D721Med (cell line): ENCODE measurements at regions not wholly inside any gene's neighbourhood (a gene's known extent, or its start where the extent isn't known, plus 50 kb on each side); places are given as distances from the start of the nearest gene placed in this dataset.

Experiments
- DNase-seq: peaks from one replicate; pipeline ENCODE4 v3.0.0; 2011; ENCODE audit warnings: low spot score; ENCODE audit not compliant: insufficient read length
- FAIRE-seq: peaks from 2 replicates; lab custom pipeline; 2011; peaks lifted over from hg19 to GRCh38; lab: Jason Lieb, UNC
- TF ChIP-seq, protein P1 (sequence below): IDR thresholded peaks from 2 replicates; pipeline ENCODE4 v1.5.1; 2012; ENCODE audit warnings: mild to moderate bottlenecking, control low read depth; ENCODE audit not compliant: insufficient read depth; ENCODE audit errors: missing control alignments

DNA sequence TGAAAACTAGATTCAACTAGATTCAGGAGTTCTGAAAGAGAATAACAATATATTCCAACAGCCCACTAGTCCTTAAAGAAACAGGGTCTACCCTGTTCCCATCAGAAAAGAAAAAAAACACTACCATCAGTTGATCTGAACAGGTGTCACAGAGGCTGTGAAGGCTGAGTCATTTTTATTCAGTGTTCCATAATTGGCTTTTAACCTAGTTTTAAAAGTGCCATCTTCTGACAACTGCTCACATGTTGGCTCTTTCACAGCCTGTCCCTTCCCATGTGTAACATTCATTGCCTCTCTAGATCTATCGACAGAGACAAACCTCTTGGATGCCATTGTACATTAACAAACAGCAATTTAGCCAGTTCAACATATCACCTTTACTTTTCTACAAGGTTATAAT is 243.7 kb downstream of the TBX15 start:
- TF ChIP-seq, protein P1, sequence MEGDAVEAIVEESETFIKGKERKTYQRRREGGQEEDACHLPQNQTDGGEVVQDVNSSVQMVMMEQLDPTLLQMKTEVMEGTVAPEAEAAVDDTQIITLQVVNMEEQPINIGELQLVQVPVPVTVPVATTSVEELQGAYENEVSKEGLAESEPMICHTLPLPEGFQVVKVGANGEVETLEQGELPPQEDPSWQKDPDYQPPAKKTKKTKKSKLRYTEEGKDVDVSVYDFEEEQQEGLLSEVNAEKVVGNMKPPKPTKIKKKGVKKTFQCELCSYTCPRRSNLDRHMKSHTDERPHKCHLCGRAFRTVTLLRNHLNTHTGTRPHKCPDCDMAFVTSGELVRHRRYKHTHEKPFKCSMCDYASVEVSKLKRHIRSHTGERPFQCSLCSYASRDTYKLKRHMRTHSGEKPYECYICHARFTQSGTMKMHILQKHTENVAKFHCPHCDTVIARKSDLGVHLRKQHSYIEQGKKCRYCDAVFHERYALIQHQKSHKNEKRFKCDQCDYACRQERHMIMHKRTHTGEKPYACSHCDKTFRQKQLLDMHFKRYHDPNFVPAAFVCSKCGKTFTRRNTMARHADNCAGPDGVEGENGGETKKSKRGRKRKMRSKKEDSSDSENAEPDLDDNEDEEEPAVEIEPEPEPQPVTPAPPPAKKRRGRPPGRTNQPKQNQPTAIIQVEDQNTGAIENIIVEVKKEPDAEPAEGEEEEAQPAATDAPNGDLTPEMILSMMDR, result no peak
- no peak for FAIRE-seq
- no peak for DNase-seq

DNA sequence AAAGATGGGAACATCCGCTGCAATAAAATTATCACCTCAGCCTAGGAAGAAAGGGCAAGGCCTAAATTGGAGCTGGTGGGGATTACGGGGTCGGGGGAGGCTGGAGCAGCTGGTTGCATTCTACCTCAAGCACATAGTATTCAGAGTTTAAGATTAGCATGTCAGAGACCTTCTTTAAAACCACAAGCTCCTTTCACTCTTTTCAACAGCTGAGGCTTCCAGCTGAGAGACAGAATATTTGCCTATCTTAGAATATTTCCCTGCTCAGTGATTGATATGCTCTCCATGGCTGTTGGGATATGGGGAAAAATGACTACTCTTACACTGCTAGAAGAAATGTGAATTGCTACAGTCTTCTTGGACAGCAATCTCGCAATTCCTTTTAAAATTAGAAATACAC is 248.6 kb downstream of the TBX15 start:
- no peak for FAIRE-seq
- no peak for DNase-seq
- TF ChIP-seq, protein P1, result no peak

DNA sequence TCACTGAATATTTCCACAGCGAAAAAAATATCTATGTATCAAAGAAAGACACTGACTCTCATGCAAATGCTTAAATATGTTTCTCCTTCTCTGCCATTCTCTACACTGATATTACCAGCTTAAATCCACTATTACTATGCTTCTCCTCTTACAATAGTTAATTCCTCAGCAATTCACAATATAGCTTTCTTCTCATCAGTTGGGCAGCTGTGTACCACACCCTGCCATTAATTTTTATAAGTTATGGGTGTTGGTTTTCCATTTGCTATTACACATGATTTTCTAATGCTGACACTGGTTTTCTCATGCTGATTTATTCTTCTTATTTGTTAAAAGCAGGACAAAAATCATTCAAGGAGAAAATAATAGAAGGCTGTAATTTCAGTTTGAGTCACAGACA is 251.8 kb downstream of the TBX15 start:
- DNase-seq (no peak), FAIRE-seq (no peak)
- TF ChIP-seq, protein P1, result no peak

DNA sequence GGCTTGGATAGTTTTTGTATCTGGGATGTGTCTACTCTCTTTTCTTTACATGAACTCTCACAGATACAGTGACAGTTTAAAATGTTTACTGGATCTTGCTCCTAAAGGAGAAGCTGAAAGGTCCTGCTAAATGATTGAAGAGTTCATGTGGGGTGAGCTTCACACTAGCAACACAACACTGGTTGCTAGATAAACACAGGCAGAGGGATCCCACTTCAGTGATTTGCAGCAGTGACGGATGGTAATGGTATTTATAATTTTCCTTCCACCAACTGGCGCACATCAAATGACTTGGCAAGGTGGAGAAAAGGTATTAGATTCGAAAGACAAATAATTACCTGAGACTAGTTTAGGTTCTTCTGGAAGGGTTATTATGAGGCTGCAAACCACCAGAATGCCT is 270.2 kb downstream of the TBX15 start:
- no peak for FAIRE-seq
- TF ChIP-seq, protein P1, result no peak
- no peak for DNase-seq

DNA sequence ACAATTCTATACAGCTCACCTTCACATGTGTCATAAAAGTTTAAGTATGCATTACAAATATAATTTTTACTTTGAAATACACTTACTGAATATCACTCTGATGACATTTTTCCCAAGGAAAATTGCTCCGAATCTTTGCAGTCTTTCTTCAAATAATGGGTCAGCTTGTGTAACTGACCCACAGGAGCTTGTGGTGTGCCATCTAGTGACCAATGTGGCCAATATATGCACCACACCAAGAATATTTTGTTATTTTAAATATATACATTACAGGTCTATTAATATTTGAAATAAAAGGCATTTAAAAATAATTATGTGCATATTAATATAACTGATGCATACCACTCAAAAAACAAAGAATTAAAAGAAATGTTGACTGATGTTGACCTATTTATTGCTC is 271.4 kb downstream of the TBX15 start:
- DNase-seq (no peak), FAIRE-seq (no peak)
- TF ChIP-seq, protein P1, result no peak

DNA sequence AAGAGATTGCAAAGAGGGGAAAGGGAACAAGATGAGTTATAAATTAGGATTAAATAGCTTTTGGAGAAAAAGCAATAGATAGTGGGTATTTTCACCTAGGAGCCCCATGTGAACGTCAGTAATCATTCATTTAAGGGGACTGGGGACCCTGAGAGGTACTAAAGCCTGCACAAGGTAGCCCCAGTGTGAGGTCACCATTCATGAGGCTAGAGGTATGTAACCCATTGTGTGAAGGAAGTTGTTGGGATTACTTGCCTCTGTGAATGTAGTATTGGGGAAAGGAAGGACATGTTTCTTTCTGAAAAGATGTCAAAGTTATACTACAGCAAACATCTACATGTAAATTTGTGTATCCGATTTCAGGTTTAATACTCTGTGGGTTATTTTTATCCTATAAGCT is 276.8 kb downstream of the TBX15 start:
- no peak for FAIRE-seq
- no peak for DNase-seq
- TF ChIP-seq, protein P1, result no peak

DNA sequence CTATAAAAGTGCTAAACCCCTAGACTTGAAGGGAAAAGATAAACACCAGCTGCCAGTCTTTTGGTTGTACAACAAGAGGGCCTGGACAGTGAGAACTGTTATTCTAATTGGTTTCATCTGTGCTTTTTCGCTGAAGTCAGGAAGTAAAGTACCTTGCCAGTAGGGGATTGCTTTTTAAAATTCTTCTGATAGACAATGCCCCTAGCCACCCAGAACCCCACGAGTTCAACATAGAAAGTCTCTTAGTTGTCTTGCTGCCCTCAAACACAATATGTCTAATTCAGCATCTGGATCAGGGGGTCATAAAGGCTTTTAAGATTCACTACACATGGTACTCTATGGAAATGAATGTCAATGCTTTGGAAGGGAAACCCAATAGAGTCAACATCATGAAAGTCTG is 289.2 kb downstream of the TBX15 start:
- FAIRE-seq (no peak), DNase-seq (no peak)

More for the DNA sequence above, 289.2 kb downstream of the TBX15 start:
- TF ChIP-seq, protein P1, result no peak
